Right lobe of liver (tissue), 4 donors: ENCODE measurements at regions not wholly inside any gene's neighbourhood (a gene's known extent, or its start where the extent isn't known, plus 50 kb on each side); places are given as distances from the start of the nearest gene placed in this dataset.

Experiments
- CTCF ChIP-seq, 4 donors: fragments of 200-600 bp in 3 of 4; fragments of 450-650 bp in 1 of 4; IDR thresholded peaks; one replicate each; pipeline versions ENCODE4 v1.5.1 to v1.8.0; 2016 to 2022; ENCODE audit warnings: antibody characterized with exemption in 4 of 4, mild to moderate bottlenecking in 2 of 4
- POLR2A ChIP-seq: fragments of 450-650 bp; IDR thresholded peaks from one replicate; pipeline ENCODE4 v1.6.1; 2017; ENCODE audit warnings: antibody characterized with exemption, mild to moderate bottlenecking
- donor health status: DM: no; HTN: no; CAD: no.
- donor health status: DM: no; HTN: no; CAD: no.
- donor health status: DM: no; HTN: yes; CAD: no.

GRCh38 chr5:174433098-174433497 is 291.3 kb upstream of the MSX2 start:
- TF ChIP-seq CTCF (IDR thresholded peaks at IDR 0.05) (no peak), POLR2A (no peak)
